Astrocyte (in vitro differentiated cells and primary cell): ENCODE measurements at regions not wholly inside any gene's neighbourhood (a gene's known extent, or its start where the extent isn't known, plus 50 kb on each side); places are given as distances from the start of the nearest gene placed in this dataset.

Source experiments
- DNase-seq: peaks from one replicate; pipeline ENCODE4 v3.0.0-alpha.2; 2010; ENCODE audit warnings: low read depth
- FAIRE-seq: peaks from 2 replicates; lab custom pipeline; 2011; peaks lifted over from hg19 to GRCh38; lab: Jason Lieb, UNC
- H2AFZ ChIP-seq: 2 replicates; pipeline ENCODE4 v1.6.0; 2012; ENCODE audit warnings: low read depth, low read length, inconsistent platforms
- H3K27ac ChIP-seq: 2 replicates; pipeline ENCODE4 v1.5.1; 2011; ENCODE audit warnings: low read depth, low read length, inconsistent platforms
- H3K27me3 ChIP-seq: 2 replicates; pipeline ENCODE4 v1.6.0; 2011; ENCODE audit warnings: low read length, inconsistent platforms; ENCODE audit not compliant: insufficient read depth
- H3K36me3 ChIP-seq: 2 replicates; pipeline ENCODE4 v1.5.1; 2011; ENCODE audit warnings: low read length, inconsistent platforms; ENCODE audit not compliant: insufficient read depth
- H3K4me1 ChIP-seq: 2 replicates; pipeline ENCODE4 v1.5.1; 2011; ENCODE audit warnings: low read length, inconsistent platforms; ENCODE audit not compliant: insufficient read depth
- H3K4me2 ChIP-seq: 2 replicates; pipeline ENCODE4 v1.6.0; 2012; ENCODE audit warnings: low read length, inconsistent platforms
- H3K4me3 ChIP-seq: 2 replicates; pipeline ENCODE4 v1.5.1; 2011; ENCODE audit warnings: low read depth, mild to moderate bottlenecking, low read length, inconsistent platforms; ENCODE audit not compliant: insufficient read depth
- H3K79me2 ChIP-seq: 2 replicates; pipeline ENCODE4 v1.6.0; 2012; ENCODE audit warnings: mild to moderate bottlenecking, low read length, inconsistent platforms; ENCODE audit not compliant: insufficient read depth
- H3K9ac ChIP-seq: 2 replicates; pipeline ENCODE4 v1.6.0; 2012; ENCODE audit warnings: mild to moderate bottlenecking, low read length, inconsistent platforms
- H3K9me3 ChIP-seq: 2 replicates; pipeline ENCODE4 v1.5.1; 2012; ENCODE audit warnings: low read depth, mild to moderate bottlenecking, low read length, inconsistent platforms; ENCODE audit not compliant: insufficient read depth
- H4K20me1 ChIP-seq: 2 replicates; pipeline ENCODE4 v1.6.0; 2012; ENCODE audit warnings: low read length, inconsistent platforms; ENCODE audit not compliant: insufficient read depth
- H3K27ac Mint-ChIP-seq: one replicate; pipeline ENCODE4 v1.8.0; 2021; ENCODE audit warnings: mild to moderate bottlenecking, mixed read lengths; ENCODE audit not compliant: unreplicated experiment
- H3K27me3 Mint-ChIP-seq: one replicate; pipeline ENCODE4 v1.8.0; 2021; ENCODE audit warnings: low read depth, mixed read lengths; ENCODE audit not compliant: unreplicated experiment
- H3K36me3 Mint-ChIP-seq: one replicate; pipeline ENCODE4 v1.8.0; 2021; ENCODE audit warnings: low read depth, mixed read lengths; ENCODE audit not compliant: unreplicated experiment
- H3K4me1 Mint-ChIP-seq: one replicate; pipeline ENCODE4 v1.8.0; 2021; ENCODE audit warnings: low read depth, mixed read lengths; ENCODE audit not compliant: unreplicated experiment
- H3K4me3 Mint-ChIP-seq: one replicate; pipeline ENCODE4 v1.8.0; 2021; ENCODE audit warnings: mild to moderate bottlenecking, moderate library complexity, mixed read lengths; ENCODE audit not compliant: unreplicated experiment
- H3K9me3 Mint-ChIP-seq: one replicate; pipeline ENCODE4 v1.8.0; 2021; ENCODE audit warnings: mild to moderate bottlenecking, mixed read lengths; ENCODE audit not compliant: unreplicated experiment
- EZH2 ChIP-seq: IDR thresholded peaks from 2 replicates; pipeline ENCODE4 v1.6.1; 2012; ENCODE audit warnings: mild to moderate bottlenecking, low read length, inconsistent platforms; ENCODE audit not compliant: insufficient read depth
- TF ChIP-seq, protein P1 (sequence below): IDR thresholded peaks from 2 replicates; pipeline ENCODE4 v1.5.1; 2011; ENCODE audit warnings: low read depth, mild to moderate bottlenecking, inconsistent platforms, low read length, moderate library complexity; ENCODE audit not compliant: insufficient read depth

DNA sequence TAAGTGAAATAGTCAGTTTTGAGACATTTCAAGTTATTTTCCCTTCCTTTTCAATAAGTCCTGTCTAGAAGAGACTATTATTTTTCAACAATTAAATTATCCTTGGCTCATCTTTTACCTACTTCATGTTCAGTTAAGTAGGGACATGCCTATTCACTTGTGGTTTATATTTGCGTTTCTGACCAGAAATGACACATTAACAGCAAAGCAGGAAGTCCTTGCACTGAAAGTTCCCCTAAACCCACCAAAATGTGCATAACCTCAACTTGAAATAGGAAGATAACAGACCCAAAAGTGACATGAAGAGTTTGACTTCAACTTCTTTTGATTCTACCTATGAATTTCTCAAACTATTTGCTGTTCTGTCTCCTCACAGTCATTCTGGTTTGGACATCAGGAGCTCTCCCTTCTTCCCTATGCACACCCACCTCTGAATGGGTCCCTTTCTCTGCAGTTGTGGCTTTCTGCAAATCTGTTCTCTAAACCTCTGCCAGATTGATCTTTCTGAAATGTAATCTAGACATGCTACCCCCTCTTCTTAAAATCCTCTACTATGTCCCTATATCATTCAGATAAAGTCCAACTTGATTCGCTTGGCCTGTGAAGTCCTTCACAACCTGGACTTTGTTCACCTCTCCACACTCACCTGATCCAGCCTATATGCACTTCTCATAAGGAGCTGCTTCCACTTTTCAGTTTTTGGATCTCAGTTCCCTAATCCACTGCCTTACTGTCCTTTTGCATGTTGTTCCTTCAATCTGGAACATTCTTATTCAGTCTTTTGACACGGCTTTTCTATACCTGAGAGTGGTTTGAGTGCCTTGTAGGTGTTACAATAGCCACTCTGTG is 661.5 kb upstream of the ADGRL4 start:
- H3K36me3 Mint-ChIP-seq: no peaks in the 10 kb centered on the region

DNA sequence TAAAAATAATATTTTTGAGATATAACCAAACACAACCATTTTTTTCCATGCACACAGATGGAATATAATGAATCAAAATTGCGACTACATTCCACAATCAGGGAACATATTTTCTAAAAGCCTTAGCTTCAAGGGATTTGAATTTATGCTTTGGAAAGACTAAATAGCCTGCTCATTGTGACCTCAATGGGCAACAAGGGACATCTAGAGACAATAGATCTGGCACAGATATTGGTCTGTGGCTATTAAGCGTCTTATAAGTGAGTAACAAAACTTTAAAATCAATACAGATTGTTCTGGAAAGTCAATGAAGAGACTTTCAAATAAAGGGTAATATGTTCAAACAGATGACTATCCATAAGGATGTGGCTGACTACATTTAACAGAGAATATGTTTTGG is 660.6 kb upstream of the ADGRL4 start:
- Mint-ChIP-seq H3K36me3 (no peaks in the 10 kb centered on the region), H3K4me1 (peaks cover 15% of the 10 kb centered on the region), H3K4me3 (no peak overlapping the region), H3K27ac (no peak overlapping the region), H3K27me3 (no peaks in the 10 kb centered on the region), H3K9me3 (peaks cover 2% of the 10 kb centered on the region)
- Histone ChIP-seq H3K9me3 (no peaks in the 10 kb centered on the region), H3K4me2 (no peak overlapping the region), H3K27ac (no peak overlapping the region), H3K9ac (no peak overlapping the region), H3K79me2 (no peaks in the 10 kb centered on the region), H3K36me3 (no peaks in the 10 kb centered on the region), H3K27me3 (no peaks in the 10 kb centered on the region), H4K20me1 (no peaks in the 10 kb centered on the region), H3K4me3 (no peak overlapping the region), H3K4me1 (no peaks in the 10 kb centered on the region), H2AFZ (no peak overlapping the region)
- FAIRE-seq (no peak), DNase-seq (no peak)
- TF ChIP-seq, protein P1, sequence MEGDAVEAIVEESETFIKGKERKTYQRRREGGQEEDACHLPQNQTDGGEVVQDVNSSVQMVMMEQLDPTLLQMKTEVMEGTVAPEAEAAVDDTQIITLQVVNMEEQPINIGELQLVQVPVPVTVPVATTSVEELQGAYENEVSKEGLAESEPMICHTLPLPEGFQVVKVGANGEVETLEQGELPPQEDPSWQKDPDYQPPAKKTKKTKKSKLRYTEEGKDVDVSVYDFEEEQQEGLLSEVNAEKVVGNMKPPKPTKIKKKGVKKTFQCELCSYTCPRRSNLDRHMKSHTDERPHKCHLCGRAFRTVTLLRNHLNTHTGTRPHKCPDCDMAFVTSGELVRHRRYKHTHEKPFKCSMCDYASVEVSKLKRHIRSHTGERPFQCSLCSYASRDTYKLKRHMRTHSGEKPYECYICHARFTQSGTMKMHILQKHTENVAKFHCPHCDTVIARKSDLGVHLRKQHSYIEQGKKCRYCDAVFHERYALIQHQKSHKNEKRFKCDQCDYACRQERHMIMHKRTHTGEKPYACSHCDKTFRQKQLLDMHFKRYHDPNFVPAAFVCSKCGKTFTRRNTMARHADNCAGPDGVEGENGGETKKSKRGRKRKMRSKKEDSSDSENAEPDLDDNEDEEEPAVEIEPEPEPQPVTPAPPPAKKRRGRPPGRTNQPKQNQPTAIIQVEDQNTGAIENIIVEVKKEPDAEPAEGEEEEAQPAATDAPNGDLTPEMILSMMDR: no peak
- TF ChIP-seq EZH2: no peak

More for the DNA sequence above, 661.5 kb upstream of the ADGRL4 start:
- peaks cover 2% of the 10 kb centered on the region for H3K9me3 Mint-ChIP-seq
- no peaks in the 10 kb centered on the region for H3K4me1 ChIP-seq
- H3K4me2 ChIP-seq: no peak overlapping the region
- H3K4me1 Mint-ChIP-seq: peaks cover 13% of the 10 kb centered on the region
- no peaks in the 10 kb centered on the region for H3K27me3 ChIP-seq
- no peak overlapping the region for H2AFZ ChIP-seq
- no peak overlapping the region for H3K4me3 Mint-ChIP-seq
- TF ChIP-seq, protein P1: no peak
- no peak for TF ChIP-seq EZH2
- H3K36me3 ChIP-seq: no peaks in the 10 kb centered on the region
- no peaks in the 10 kb centered on the region for H3K79me2 ChIP-seq
- H3K27ac ChIP-seq: no peak overlapping the region
- no peak overlapping the region for H3K9ac ChIP-seq
- no peak for FAIRE-seq
- H3K9me3 ChIP-seq: no peaks in the 10 kb centered on the region
- H4K20me1 ChIP-seq: no peaks in the 10 kb centered on the region
- H3K27ac Mint-ChIP-seq: no peak overlapping the region
- H3K27me3 Mint-ChIP-seq: no peaks in the 10 kb centered on the region
- H3K4me3 ChIP-seq: no peak overlapping the region
- DNase-seq: no peak

DNA sequence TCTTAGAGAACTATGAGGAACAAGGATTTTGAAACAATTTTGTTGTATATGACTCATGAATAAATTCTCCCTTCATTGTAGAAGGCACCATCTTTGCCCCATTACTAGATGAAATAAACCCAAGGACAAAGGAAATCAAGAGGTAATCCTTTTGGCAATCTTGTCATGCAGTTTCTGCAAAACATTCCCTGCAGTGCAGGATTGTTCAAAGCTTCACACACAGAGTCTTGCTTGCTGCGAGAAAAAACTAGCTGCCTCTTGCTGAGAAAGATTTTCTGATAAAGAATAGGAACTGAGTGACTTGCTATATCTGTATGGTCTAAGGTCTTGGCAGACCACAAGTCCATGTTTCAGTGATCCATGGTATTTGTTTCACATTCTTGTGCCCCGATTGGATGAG is 657.4 kb upstream of the ADGRL4 start:
- no peak overlapping the region for H3K27ac ChIP-seq
- no peaks in the 10 kb centered on the region for H3K4me1 ChIP-seq
- H3K4me3 Mint-ChIP-seq: no peak overlapping the region
- TF ChIP-seq, protein P1: no peak
- no peak for TF ChIP-seq EZH2
- no peaks in the 10 kb centered on the region for H3K27me3 Mint-ChIP-seq
- no peak for FAIRE-seq
- peaks cover 15% of the 10 kb centered on the region for H3K4me1 Mint-ChIP-seq
- H3K9ac ChIP-seq: no peak overlapping the region
- no peaks in the 10 kb centered on the region for H3K27me3 ChIP-seq
- no peaks in the 10 kb centered on the region for H3K36me3 Mint-ChIP-seq
- no peaks in the 10 kb centered on the region for H4K20me1 ChIP-seq
- no peaks in the 10 kb centered on the region for H3K9me3 ChIP-seq
- H3K9me3 Mint-ChIP-seq: peaks cover 2% of the 10 kb centered on the region
- H2AFZ ChIP-seq: peak overlapping the region; percentile 24
- H3K4me2 ChIP-seq: no peak overlapping the region
- no peaks in the 10 kb centered on the region for H3K79me2 ChIP-seq
- H3K27ac Mint-ChIP-seq: peak overlapping the region; percentile 20
- no peaks in the 10 kb centered on the region for H3K36me3 ChIP-seq
- no peak overlapping the region for H3K4me3 ChIP-seq
- DNase-seq: no peak
